HepG2 (cell line): ENCODE measurements at regions not wholly inside any gene's neighbourhood (a gene's known extent, or its start where the extent isn't known, plus 50 kb on each side); places are given as distances from the start of the nearest gene placed in this dataset.

ENCODE experiments used
- ATAC-seq: fragments of 200-7000 bp; cut with Tn5 transposase; 3 replicates; pipeline ENCODE4 v1.9.1; 2020; ENCODE audit warnings: mild to moderate bottlenecking, moderate library complexity
- BruUV-seq: library from RNA; stranded (reverse); fragments of 400-500 nt; replicated peaks from 2 replicates; lab custom pipeline; 2021; lab: Mats Ljungman, UMichigan
- CTCF ChIA-PET: fragments of 300-600 bp; formaldehyde crosslinking; extraction: SDS; loops from one replicate; lab custom pipeline; 2021; ENCODE audit warnings: low total read pairs, inconsistent platforms, low intra/inter-chr PET ratio; lab: Yijun Ruan, JAX
- POLR2A ChIA-PET: fragments of 350-600 bp; sonication (Branson Sonifier 250); formaldehyde crosslinking; loops from one replicate; lab custom pipeline; 2020; ENCODE audit warnings: antibody characterized with exemption, inconsistent platforms; lab: Yijun Ruan, JAX
- DNase-seq: peaks from one replicate; pipeline ENCODE4 v3.0.0-alpha.2; 2015; ENCODE audit warnings: low spot score
- FAIRE-seq: peaks from 3 replicates; lab custom pipeline; 2011; peaks lifted over from hg19 to GRCh38; lab: Jason Lieb, UNC
- H2AFZ ChIP-seq: one replicate; pipeline ENCODE4 v1.6.1; 2011; ENCODE audit warnings: low read length, inconsistent platforms
- H3K27ac ChIP-seq: fragments of 300-600 bp; 3 replicates; pipeline ENCODE4 v1.8.0; 2011; ENCODE audit warnings: mixed run types, mild to moderate bottlenecking, mixed read lengths, low read length, inconsistent platforms; ENCODE audit not compliant: insufficient read depth; ENCODE audit errors: extremely low read length
- H3K27me3 ChIP-seq, 2 experiments: fragments of 200-600 bp in 1 of 2; 2 replicates in 1 of 2; 3 replicates in 1 of 2; pipeline versions ENCODE4 v1.6.0 to v1.8.0; 2011; ENCODE audit warnings: low read length in 2 of 2, mild to moderate bottlenecking in 2 of 2, moderate library complexity in 2 of 2, inconsistent platforms in 1 of 2; ENCODE audit not compliant: insufficient read depth in 2 of 2, control insufficient read depth in 1 of 2
- H3K36me3 ChIP-seq, 2 experiments: fragments of 200-600 bp in 1 of 2; replicated peaks in 1 of 2; 2 replicates in 1 of 2; 3 replicates in 1 of 2; pipeline versions ENCODE4 v1.5.1 to v1.8.0; 2011; ENCODE audit warnings: low read length in 2 of 2, inconsistent platforms in 1 of 2; ENCODE audit not compliant: insufficient read depth in 2 of 2, control insufficient read depth in 1 of 2
- H3K4me1 ChIP-seq: 2 replicates; pipeline ENCODE4 v1.5.1; 2012; ENCODE audit warnings: low read length, inconsistent platforms; ENCODE audit not compliant: insufficient read depth
- H3K4me2 ChIP-seq: 2 replicates; pipeline ENCODE4 v1.6.0; 2011; ENCODE audit warnings: low read depth, low read length, inconsistent platforms
- H3K4me3 ChIP-seq, 3 experiments: fragments of 200-600 bp in 1 of 3; sonication (generic), shearing (Covaris generic) in 1 of 3; replicated peaks in 1 of 3; 2 replicates each; pipeline ENCODE4 v1.5.1; 2011 to 2016; ENCODE audit warnings: low read length in 3 of 3, inconsistent platforms in 2 of 3, low read depth in 2 of 3, mild to moderate bottlenecking in 2 of 3, control low read depth in 1 of 3, mixed read lengths in 1 of 3; ENCODE audit not compliant: insufficient read depth in 1 of 3
- H3K79me2 ChIP-seq: one replicate; pipeline ENCODE4 v1.6.1; 2011; ENCODE audit warnings: low read length, inconsistent platforms; ENCODE audit not compliant: insufficient read depth
- H3K9ac ChIP-seq: 2 replicates; pipeline ENCODE4 v1.6.0; 2011; ENCODE audit warnings: mild to moderate bottlenecking, low read depth, low read length, inconsistent platforms; ENCODE audit not compliant: insufficient read depth
- H3K9me3 ChIP-seq: 2 replicates; pipeline ENCODE4 v1.5.1; 2012; ENCODE audit warnings: mild to moderate bottlenecking, low read length
- H4K20me1 ChIP-seq: 2 replicates; pipeline ENCODE4 v1.6.0; 2011; ENCODE audit warnings: inconsistent platforms, mild to moderate bottlenecking, low read length, moderate library complexity; ENCODE audit not compliant: insufficient read depth
- ARID4A ChIP-seq: sonication (generic); formaldehyde crosslinking; IDR thresholded peaks from 2 replicates; pipeline ENCODE4 v1.5.0; 2020; ENCODE audit warnings: mild to moderate bottlenecking, missing genetic modification reagents, borderline replicate concordance
- BATF2 ChIP-seq: sonication (generic); formaldehyde crosslinking; IDR thresholded peaks from 2 replicates; pipeline ENCODE4 v1.8.0; 2022; ENCODE audit warnings: mild to moderate bottlenecking, missing genetic modification reagents, moderate library complexity
- CENPBD1 ChIP-seq: sonication (generic); formaldehyde crosslinking; IDR thresholded peaks from 2 replicates; pipeline ENCODE4 v1.8.0; 2022; ENCODE audit warnings: missing genetic modification reagents, low read depth, mild to moderate bottlenecking, borderline replicate concordance
- EHMT2 ChIP-seq: fragments of 200-600 bp; sonication (generic); IDR thresholded peaks from 2 replicates; pipeline ENCODE4 v1.7.0; 2017; ENCODE audit warnings: antibody characterized with exemption, low read depth, low read length, borderline replicate concordance
- HDAC1 ChIP-seq: sonication (generic); formaldehyde crosslinking; IDR thresholded peaks from 2 replicates; pipeline ENCODE4 v1.5.1; 2020; ENCODE audit warnings: mild to moderate bottlenecking, missing genetic modification reagents
- HNRNPLL ChIP-seq: fragments of 200-400 bp; formaldehyde crosslinking; IDR thresholded peaks from 2 replicates; pipeline ENCODE4 v1.6.1; 2017; ENCODE audit warnings: mild to moderate bottlenecking, low read depth, low read length; ENCODE audit not compliant: poor library complexity, severe bottlenecking
- HOXD1 ChIP-seq: sonication (generic); formaldehyde crosslinking; IDR thresholded peaks from 2 replicates; pipeline ENCODE4 v1.5.0; 2020; ENCODE audit warnings: missing genetic modification reagents
- JUNB ChIP-seq: sonication (generic); formaldehyde crosslinking; IDR thresholded peaks from 2 replicates; pipeline ENCODE4 v1.8.0; 2022; ENCODE audit warnings: missing genetic modification reagents, mild to moderate bottlenecking, borderline replicate concordance
- MEIS2 ChIP-seq: sonication (generic); formaldehyde crosslinking; IDR thresholded peaks from 2 replicates; pipeline ENCODE4 v1.9.0; 2021; ENCODE audit warnings: mild to moderate bottlenecking, missing genetic modification reagents
- TBX2 ChIP-seq: sonication (generic); formaldehyde crosslinking; IDR thresholded peaks from 2 replicates; pipeline ENCODE4 v1.5.0; 2020; ENCODE audit warnings: missing genetic modification reagents, mild to moderate bottlenecking, borderline replicate concordance
- ZNF235 ChIP-seq: sonication (generic); formaldehyde crosslinking; IDR thresholded peaks from 2 replicates; pipeline ENCODE4 v1.8.1; 2023; ENCODE audit warnings: mild to moderate bottlenecking, missing genetic modification reagents, borderline replicate concordance
- ZNF331 ChIP-seq: sonication (generic); formaldehyde crosslinking; IDR thresholded peaks from 2 replicates; pipeline ENCODE4 v1.4.0; 2020; ENCODE audit warnings: missing genetic modification reagents
- WGBS: methylation state at CpG from one replicate; pipeline ENCODE4 v1.1.6; 2017; ENCODE audit warnings: low lambda C conversion rate; 5-methylcytosine and 5-hydroxymethylcytosine counted together
- in situ Hi-C: cut with HindIII; loops from 2 replicates; pipeline ENCODE4 v1.10.0; 2017; ENCODE audit warnings: low pct_unique_long_range_greater_than_20kb; ENCODE audit not compliant: extremely low pct_ligation_motif_present
- intact Hi-C: fragments of 100-400 bp; cut with micrococcal nuclease; formaldehyde crosslinking; loops from one replicate; pipeline ENCODE4 v1.10.0; 2022; ENCODE audit not compliant: unreplicated experiment

GRCh38 chr10:47241256-47241655 lies 58.7 kb upstream of the GDF10 start:
- ChIA-PET CTCF (no interaction called here), POLR2A (no interaction called here)
- no peak overlapping the region for H2AFZ ChIP-seq
- no peaks in the 10 kb centered on the region for H3K9me3 ChIP-seq
- intact Hi-C loops (no loop called here), in situ Hi-C loops (no loop called here)
- no peaks in the 10 kb centered on the region for H3K4me1 ChIP-seq
- no peaks in the 10 kb centered on the region for H3K36me3 ChIP-seq
- H4K20me1 ChIP-seq: no peaks in the 10 kb centered on the region
- peaks cover 1 to 10% of the 10 kb centered on the region in 2 experiments; a peak in 3 of 5 replicates for H3K27me3 ChIP-seq
- H3K9ac ChIP-seq: no peak overlapping the region
- FAIRE-seq (no peak), ATAC-seq (peak; percentile 36; the same call in 1 of the 3 replicates), DNase-seq (no peak)
- H3K4me3 ChIP-seq: no peak overlapping the region
- no peak overlapping the region for H3K27ac ChIP-seq
- 0% methylated on average over 2 of the region's 2 CpGs for WGBS
- no TSS peak for BruUV-seq
- no peaks in the 10 kb centered on the region for H3K79me2 ChIP-seq
- no peak overlapping the region for H3K4me2 ChIP-seq
- TF ChIP-seq HDAC1 (CRISPR knock-in tag): no peak
- TF ChIP-seq BATF2 (CRISPR knock-in tag): no peak
- no peak for TF ChIP-seq ZNF235 (CRISPR knock-in tag)
- TF ChIP-seq HOXD1 (CRISPR knock-in tag): no peak
- TF ChIP-seq JUNB (CRISPR knock-in tag): no peak
- no peak for TF ChIP-seq ARID4A
- no peak for TF ChIP-seq ZNF331 (CRISPR knock-in tag)
- TF ChIP-seq EHMT2: no peak
- no peak for TF ChIP-seq HNRNPLL
- no peak for TF ChIP-seq TBX2 (CRISPR knock-in tag)
- no peak for TF ChIP-seq CENPBD1 (CRISPR knock-in tag)
- no peak for TF ChIP-seq MEIS2 (CRISPR knock-in tag)
